ENCODE measurements at regions not wholly inside any gene's neighbourhood (a gene's known extent, or its start where the extent isn't known, plus 50 kb on each side); places are given as distances from the start of the nearest gene placed in this dataset.

DNA sequence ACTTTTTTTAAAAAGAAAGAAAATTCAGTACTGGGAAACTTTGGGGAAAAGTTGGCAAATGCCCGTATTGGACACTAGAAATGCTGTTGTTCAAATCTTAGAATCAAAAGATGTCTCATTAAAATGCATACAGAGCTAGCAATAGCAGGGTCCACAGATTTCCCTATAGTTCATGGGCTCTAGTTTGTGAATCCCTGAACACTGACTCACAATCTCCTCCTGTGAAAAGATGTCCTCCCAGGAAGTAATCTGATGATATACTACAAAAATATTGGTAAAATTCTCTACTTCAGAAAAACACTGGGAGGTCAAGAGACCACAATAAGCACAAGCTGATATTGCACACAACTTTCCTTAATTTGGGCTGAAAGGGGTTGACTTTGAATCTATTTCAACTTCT is 568.4 kb upstream of the ZNF385D start:
- no peaks in the 10 kb centered on the region for H3K27me3 ChIP-seq
- TF ChIP-seq POLR2AphosphoS5 (IDR thresholded peaks at IDR 0.05): no peak
- TF ChIP-seq EP300 (IDR thresholded peaks at IDR 0.05; ENCODE audit: low read depth): no peak
- no peak for TF ChIP-seq POLR2A (IDR thresholded peaks at IDR 0.05)
- TF ChIP-seq, protein P1, sequence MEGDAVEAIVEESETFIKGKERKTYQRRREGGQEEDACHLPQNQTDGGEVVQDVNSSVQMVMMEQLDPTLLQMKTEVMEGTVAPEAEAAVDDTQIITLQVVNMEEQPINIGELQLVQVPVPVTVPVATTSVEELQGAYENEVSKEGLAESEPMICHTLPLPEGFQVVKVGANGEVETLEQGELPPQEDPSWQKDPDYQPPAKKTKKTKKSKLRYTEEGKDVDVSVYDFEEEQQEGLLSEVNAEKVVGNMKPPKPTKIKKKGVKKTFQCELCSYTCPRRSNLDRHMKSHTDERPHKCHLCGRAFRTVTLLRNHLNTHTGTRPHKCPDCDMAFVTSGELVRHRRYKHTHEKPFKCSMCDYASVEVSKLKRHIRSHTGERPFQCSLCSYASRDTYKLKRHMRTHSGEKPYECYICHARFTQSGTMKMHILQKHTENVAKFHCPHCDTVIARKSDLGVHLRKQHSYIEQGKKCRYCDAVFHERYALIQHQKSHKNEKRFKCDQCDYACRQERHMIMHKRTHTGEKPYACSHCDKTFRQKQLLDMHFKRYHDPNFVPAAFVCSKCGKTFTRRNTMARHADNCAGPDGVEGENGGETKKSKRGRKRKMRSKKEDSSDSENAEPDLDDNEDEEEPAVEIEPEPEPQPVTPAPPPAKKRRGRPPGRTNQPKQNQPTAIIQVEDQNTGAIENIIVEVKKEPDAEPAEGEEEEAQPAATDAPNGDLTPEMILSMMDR (IDR thresholded peaks at IDR 0.05): no peak
- intact Hi-C loops (cut with DNase I; ENCODE audit: low total_unique reads): no loop called here
- H3K4me3 ChIP-seq: no peak overlapping the region
- no peak overlapping the region for H3K27ac ChIP-seq
- in situ Hi-C loops (cut with MboI; ENCODE audit: low pct_ligation_motif_present in 1 of 4, low pct_unique_long_range_greater_than_20kb in 1 of 4, low sequenced_read_pairs in 3 of 4): no loop called here
- H3K9me3 ChIP-seq: no peaks in the 10 kb centered on the region
- WGBS, 2 donors (ENCODE audit: low coverage in 1 of 2): 60 to 69% methylated on average over 1 of the region's 1 CpG
- no peak for DNase-seq
- H3K36me3 ChIP-seq: no peaks in the 10 kb centered on the region
- H3K4me1 ChIP-seq: no peaks in the 10 kb centered on the region

DNA sequence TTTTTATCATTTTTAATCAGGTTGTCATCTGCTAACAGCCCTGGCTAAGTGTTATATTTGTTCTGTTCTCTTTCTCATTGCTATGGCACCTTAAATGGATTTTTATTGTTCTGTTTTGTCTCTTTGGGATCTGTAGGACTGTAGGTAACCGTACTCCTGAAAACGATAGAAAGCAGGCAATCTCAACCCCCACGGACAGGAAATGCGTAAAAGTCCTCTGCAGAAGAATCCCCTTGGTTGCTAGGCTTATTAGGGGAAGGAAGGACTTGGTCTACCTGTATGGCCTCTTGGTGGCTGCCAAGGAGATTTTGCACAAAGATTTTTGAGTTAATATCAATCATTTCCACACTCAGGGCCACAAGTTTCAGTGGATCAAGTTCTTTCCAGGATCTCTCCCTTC is 571.9 kb upstream of the ZNF385D start:
- Histone ChIP-seq H3K27ac (no peak overlapping the region), H3K36me3 (no peaks in the 10 kb centered on the region), H3K9me3 (no peaks in the 10 kb centered on the region), H3K4me3 (no peak overlapping the region), H3K27me3 (no peaks in the 10 kb centered on the region), H3K4me1 (no peaks in the 10 kb centered on the region)
- no peak for DNase-seq
- in situ Hi-C loops (cut with MboI; ENCODE audit: low pct_ligation_motif_present in 1 of 4, low pct_unique_long_range_greater_than_20kb in 1 of 4, low sequenced_read_pairs in 3 of 4) (no loop called here), intact Hi-C loops (cut with DNase I; ENCODE audit: low total_unique reads) (no loop called here)
- 71 to 73% methylated on average over 2 to 4 of the region's 4 CpGs for WGBS, 2 donors (ENCODE audit: low coverage in 1 of 2)
- TF ChIP-seq POLR2AphosphoS5 (IDR thresholded peaks at IDR 0.05) (no peak), POLR2A (IDR thresholded peaks at IDR 0.05) (no peak), EP300 (IDR thresholded peaks at IDR 0.05; ENCODE audit: low read depth) (no peak)
- TF ChIP-seq, protein P1 (IDR thresholded peaks at IDR 0.05): no peak

DNA sequence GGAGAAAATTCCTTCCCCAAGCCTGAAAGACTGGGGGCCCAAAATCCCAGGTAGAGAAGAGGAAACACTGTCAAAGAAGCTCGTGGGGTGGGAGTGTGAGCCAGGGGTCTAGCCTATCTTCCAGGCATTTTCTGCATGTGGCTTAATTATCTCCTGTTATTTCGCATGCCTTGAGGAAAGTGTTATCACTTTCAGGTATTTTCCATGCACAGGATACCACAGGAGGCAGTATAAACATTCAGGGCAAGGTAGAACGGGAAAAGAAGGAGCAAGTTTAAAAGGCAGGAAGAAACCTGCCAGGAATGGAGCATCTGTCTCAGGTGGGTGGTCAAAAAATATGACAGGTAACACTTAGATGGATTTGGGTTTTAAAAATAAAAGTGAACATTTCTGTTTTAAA is 575.3 kb upstream of the ZNF385D start:
- 39 to 72% methylated on average over 2 to 3 of the region's 3 CpGs for WGBS, 2 donors (ENCODE audit: low coverage in 1 of 2)
- in situ Hi-C loops (cut with MboI; ENCODE audit: low pct_ligation_motif_present in 1 of 4, low pct_unique_long_range_greater_than_20kb in 1 of 4, low sequenced_read_pairs in 3 of 4): no loop called here
- Histone ChIP-seq H3K4me1 (no peaks in the 10 kb centered on the region), H3K4me3 (no peak overlapping the region), H3K27ac (no peak overlapping the region), H3K9me3 (no peaks in the 10 kb centered on the region), H3K27me3 (no peaks in the 10 kb centered on the region), H3K36me3 (no peaks in the 10 kb centered on the region)
- TF ChIP-seq POLR2AphosphoS5 (IDR thresholded peaks at IDR 0.05) (no peak), POLR2A (IDR thresholded peaks at IDR 0.05) (no peak), EP300 (IDR thresholded peaks at IDR 0.05; ENCODE audit: low read depth) (no peak)
- TF ChIP-seq, protein P1 (IDR thresholded peaks at IDR 0.05): no peak
- intact Hi-C loops (cut with DNase I; ENCODE audit: low total_unique reads): no loop called here
- no peak for DNase-seq

DNA sequence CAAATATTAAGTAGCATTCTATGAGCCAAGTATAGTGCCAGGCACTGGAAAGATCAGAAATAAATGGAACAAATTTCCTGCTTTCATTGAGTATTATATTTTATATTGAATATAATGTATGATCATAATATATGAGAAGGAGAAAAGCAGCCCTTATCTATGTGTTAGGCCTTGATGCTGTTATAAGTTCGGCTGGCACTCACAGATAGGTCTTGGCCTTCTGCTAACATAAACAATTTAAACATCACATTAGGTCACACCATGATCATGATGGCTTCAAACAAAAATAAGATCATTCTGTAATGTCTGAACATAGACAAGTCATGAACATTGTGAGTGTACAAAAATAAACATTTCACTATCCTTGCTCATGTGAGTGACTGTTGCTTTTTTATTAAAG is 584.0 kb upstream of the ZNF385D start:
- Histone ChIP-seq H3K4me3 (no peak overlapping the region), H3K4me1 (no peaks in the 10 kb centered on the region), H3K27me3 (no peaks in the 10 kb centered on the region), H3K9me3 (no peaks in the 10 kb centered on the region), H3K36me3 (no peaks in the 10 kb centered on the region), H3K27ac (no peak overlapping the region)
- intact Hi-C loops (cut with DNase I; ENCODE audit: low total_unique reads): no loop called here
- in situ Hi-C loops (cut with MboI; ENCODE audit: low pct_ligation_motif_present in 1 of 4, low pct_unique_long_range_greater_than_20kb in 1 of 4, low sequenced_read_pairs in 3 of 4): no loop called here
- DNase-seq: no peak
- TF ChIP-seq, protein P1 (IDR thresholded peaks at IDR 0.05): no peak
- TF ChIP-seq POLR2AphosphoS5 (IDR thresholded peaks at IDR 0.05): no peak
- TF ChIP-seq POLR2A (IDR thresholded peaks at IDR 0.05): no peak
- no peak for TF ChIP-seq EP300 (IDR thresholded peaks at IDR 0.05; ENCODE audit: low read depth)
- WGBS, 2 donors (ENCODE audit: low coverage in 1 of 2): 76 to 80% methylated on average over 1 of the region's 1 CpG
